ENCODE measurements at regions not wholly inside any gene's neighbourhood (a gene's known extent, or its start where the extent isn't known, plus 50 kb on each side); places are given as distances from the start of the nearest gene placed in this dataset.
A peak's percentile ranks its signal among the peaks of the same experiment; 100 is the strongest.
"Not testable (repeated sequence)": the region's sequence is repeated elsewhere in the genome, so short reads cannot be mapped to it uniquely, and the experiment has no call there.

- no peak for DNase-seq
These were observed 320.1 kb downstream of the PTTG2 start for GRCh38 chr4:38280323-38280706.

- DNase-seq, result peak; percentile 56
These were observed 321.3 kb downstream of the PTTG2 start for GRCh38 chr4:38281371-38282071.

- DNase-seq, result no peak
These were observed 323.5 kb downstream of the PTTG2 start for GRCh38 chr4:38283724-38284123.

DNA sequence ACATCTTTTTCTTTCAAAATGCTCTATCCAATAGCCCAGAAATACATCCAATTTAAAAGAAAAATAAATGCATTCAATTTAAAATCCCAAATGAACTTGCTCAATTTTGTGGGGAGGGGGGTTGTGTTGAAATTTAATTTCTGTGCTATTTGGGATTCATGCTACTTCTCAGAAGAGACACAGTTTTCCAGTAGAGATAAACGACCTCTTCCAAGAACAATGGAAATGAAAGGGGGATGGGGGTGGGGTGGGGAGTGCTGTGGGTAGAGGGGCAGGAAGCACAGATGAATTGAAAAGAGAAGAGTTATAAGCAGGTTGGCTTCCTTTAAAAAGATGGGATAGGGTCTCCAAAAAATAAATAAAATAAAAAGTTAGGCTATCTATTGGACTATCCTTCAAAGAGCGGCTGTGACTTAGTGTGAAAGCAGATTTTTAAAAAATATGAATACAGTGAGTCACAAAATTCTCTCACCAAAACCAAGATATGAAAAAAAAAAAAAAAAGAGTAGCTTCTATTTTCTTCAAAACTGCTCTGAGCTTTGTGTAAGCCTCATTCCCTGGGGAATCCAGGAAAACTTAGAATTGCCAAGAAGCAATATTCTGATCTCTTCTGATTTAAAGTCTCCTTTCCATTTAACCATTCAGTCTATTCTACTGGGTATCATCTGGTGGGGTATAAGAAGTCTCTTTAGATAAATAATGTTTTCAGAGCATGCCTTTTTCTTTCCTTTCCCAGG, 324.3 kb downstream of the PTTG2 start:
- DNase-seq, result peak; percentile 69

GRCh38 chr4:38287101-38287851, 327.1 kb downstream of the PTTG2 start:
- DNase-seq, result no peak

- DNase-seq, result no peak
These were observed 329.4 kb downstream of the PTTG2 start for GRCh38 chr4:38289553-38289952.

DNA sequence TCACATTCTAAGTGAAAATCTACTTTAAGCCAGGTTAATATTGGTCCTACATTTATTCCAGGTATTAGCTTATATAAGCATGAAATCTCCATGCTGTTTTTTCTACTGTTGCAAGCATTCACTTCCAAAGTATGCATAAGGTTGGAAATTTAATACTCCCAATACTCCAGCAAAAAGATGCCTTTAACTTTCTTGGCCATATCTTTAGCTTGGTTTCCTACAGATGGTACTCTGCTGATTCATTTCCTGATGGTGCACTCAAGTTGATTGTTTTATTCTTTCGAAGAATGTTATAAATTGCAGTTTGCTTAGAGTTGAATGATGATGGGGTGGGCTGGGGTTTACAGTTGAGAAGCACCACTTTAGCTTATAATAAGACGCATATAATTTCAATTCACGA, 330.2 kb downstream of the PTTG2 start:
- DNase-seq, result peak; percentile 76

GRCh38 chr4:38290914-38291313, 330.7 kb downstream of the PTTG2 start:
- DNase-seq, result no peak

GRCh38 chr4:38292529-38292928, 332.3 kb downstream of the PTTG2 start:
- no peak for DNase-seq

GRCh38 chr4:38294238-38294637, 334.0 kb downstream of the PTTG2 start:
- DNase-seq, result no peak

DNA sequence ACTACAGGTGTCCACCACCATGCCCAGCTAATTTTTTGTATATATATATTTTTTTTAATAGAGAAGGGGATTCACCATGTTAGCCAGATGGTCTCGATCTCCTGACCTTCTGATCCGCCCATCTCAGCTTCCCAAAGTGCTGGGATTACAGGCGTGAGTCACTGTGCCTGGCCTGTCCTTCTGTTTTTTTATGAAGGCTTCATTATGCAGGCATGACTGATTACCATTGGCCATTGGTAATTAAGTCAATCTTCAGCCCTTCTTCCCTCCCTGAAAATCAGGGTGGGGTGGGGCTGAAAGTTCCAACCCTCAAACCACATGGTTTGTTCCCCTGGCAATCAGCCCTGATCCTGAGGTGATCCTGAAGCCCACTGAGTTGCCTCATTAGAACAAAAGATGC, 336.9 kb downstream of the PTTG2 start:
- DNase-seq, result no peak

DNA sequence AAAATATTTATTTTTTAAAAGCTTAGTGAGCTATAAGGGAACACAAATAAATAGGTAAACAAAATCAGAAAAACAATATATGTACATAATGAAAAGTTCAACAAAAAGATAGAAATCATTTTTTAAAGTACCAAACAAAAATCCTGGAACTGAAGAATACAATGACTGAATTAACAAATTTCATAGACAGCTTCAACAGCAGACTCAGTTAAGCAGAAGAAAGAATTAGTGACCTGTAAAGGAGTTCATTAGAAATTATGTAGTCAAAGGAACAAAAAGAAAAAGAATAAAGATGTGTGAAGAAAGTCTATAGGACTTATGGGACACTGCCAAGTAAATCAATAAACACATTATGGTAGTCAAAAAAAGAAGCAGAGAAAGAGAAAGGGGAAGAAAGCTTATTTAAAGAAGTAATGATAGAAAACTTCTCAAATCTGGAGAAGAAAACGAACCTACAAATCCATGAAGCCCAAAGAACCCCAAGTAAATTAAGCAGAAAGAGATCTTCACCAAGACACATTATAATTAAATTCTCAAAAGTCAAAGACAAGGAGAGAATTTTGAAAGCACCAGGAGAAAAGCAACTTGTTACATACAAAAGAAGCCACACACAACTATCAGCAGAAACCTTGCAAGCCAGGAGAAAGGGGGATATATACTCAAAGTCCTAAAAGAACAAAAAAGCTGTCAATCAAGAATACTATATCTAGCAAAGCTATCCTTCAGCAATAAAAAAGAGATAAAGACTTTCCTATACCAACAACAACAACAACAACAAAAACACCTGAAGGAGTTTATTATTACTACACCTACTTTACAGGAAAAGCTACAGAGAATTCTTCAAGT, 338.9 kb downstream of the PTTG2 start:
- no peak for DNase-seq

- DNase-seq, result no peak
These were observed 342.7 kb downstream of the PTTG2 start for GRCh38 chr4:38302910-38303309.

DNA sequence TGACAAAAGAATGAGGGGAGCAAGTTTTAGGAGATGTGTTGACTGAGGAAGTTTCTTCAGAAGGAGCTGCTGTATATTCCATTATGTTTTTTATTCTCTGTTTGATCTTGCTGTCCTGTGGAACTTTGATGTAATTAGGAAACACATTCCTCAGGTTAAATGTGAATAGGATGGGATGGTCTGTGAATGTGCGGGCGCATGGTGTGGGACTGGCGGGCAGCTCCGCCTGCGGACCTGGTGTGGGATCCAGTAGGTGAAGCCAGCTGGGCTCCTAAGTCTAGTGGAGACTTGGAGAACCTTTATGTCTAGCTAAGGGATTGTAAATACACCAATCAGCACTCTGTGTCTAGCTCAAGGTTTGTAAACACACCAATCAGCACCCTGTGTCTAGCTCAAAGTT, 344.3 kb downstream of the PTTG2 start:
- not testable (repeated sequence) for DNase-seq

- no peak for DNase-seq
These were observed 346.4 kb downstream of the PTTG2 start for GRCh38 chr4:38306482-38307071.

DNA sequence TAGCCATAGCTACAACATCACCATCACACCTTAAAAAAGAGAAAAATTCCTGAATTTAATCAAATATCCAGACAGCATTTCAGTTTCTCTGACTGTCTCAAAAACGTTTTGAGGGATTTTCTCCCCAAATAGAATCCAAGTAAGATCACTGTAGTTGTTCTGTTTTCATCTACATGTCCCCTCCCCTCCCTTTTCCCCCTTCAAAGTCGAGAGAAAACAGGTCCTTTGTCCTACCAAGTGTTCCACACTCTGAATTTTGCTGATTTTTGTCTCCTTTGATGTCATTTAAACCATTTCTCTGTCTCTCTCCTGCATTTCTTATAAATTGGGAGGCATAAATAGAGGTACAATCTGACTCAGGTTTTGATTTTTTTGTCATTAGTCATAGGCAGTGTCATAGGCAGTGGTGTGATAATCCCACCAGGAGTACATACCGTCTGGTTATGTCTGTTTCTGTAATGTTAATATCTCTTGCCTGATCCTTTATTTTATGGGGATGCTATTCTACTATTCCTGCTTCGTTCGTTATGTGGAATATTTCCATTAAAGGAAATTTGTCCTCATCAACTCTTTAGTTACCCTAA, 348.6 kb downstream of the PTTG2 start:
- peak; percentile 68 for DNase-seq

DNA sequence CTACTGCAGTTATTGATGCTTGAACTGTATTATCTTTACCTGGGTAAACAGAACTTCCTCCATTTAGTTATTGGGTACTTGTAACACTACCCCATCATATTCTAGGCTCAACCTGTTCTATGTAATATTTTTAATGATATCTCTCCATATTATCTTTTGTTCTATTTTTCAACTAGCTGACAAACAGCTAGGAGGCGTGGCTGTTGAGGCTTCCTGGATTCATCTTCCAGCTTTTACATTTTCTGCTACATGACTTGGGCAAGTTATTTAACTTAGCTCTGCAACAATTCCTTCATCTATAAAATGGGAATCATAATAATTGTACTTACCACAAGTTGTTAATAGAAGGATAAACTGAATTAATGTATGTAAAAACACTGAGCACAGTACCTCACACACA, 349.3 kb downstream of the PTTG2 start:
- no peak for DNase-seq

DNA sequence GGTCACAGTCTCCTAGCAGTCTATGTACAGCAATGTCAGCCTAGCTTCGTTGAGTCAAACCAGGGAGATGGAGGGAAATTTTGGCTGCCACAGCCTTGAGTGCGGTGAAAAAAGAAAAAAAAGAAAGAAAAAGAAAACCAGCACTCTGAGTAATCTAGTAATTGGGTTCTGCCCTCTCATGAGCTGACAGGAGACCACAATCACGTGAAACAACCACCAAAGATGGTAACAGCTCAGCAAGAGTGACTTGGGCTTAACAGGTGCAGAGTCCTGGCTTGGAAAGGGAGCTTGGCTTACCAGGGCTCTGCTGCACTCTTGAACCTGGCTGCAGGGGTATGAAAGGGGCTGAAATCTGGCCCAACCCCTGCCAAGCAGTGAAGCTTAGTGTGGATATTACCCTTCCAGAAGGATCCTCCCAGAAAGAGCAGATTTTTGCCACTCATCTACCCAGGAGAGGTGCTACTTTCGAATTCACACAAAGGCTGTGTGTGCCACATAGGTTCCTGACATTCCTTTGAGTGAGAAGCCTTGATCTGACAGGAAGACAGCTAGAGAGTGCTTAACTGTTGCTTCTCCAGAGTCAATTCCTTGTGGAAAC, 350.3 kb downstream of the PTTG2 start:
- DNase-seq, result no peak

- no peak for DNase-seq
These were observed 351.4 kb downstream of the PTTG2 start for GRCh38 chr4:38311495-38312126.

GRCh38 chr4:38313175-38313574, 350.8 kb upstream of the KLF3 start:
- no peak for DNase-seq

- DNase-seq, result peak; percentile 78
These were observed 349.9 kb upstream of the KLF3 start for GRCh38 chr4:38313999-38314561.

All from fibroblast of upper back skin (primary cell).